Subcutaneous abdominal adipose tissue (tissue), 5 donors: ENCODE measurements at regions not wholly inside any gene's neighbourhood (a gene's known extent, or its start where the extent isn't known, plus 50 kb on each side); places are given as distances from the start of the nearest gene placed in this dataset.

ENCODE experiments used
- H3K27ac ChIP-seq: one replicate; pipeline ENCODE4 v1.7.0; 2013; ENCODE audit warnings: low read depth, mild to moderate bottlenecking, inconsistent platforms, low read length, moderate library complexity
- H3K27me3 ChIP-seq, 5 donors: one replicate each; pipeline ENCODE4 v1.7.0; 2013; ENCODE audit warnings: low read length in 5 of 5, inconsistent platforms in 1 of 5; ENCODE audit not compliant: control insufficient read depth in 5 of 5, insufficient read depth in 4 of 5
- H3K36me3 ChIP-seq, 5 donors: one replicate each; pipeline ENCODE4 v1.7.0; 2013; ENCODE audit warnings: low read length in 5 of 5; ENCODE audit not compliant: control insufficient read depth in 5 of 5, insufficient read depth in 5 of 5
- H3K4me1 ChIP-seq, 5 donors: one replicate each; pipeline ENCODE4 v1.7.0; 2013; ENCODE audit warnings: low read length in 5 of 5, mild to moderate bottlenecking in 3 of 5, moderate library complexity in 1 of 5; ENCODE audit not compliant: control insufficient read depth in 5 of 5, insufficient read depth in 5 of 5
- H3K4me3 ChIP-seq, 5 donors: one replicate each; pipeline ENCODE4 v1.7.0; 2013; ENCODE audit warnings: low read length in 5 of 5, low read depth in 1 of 5
- H3K9ac ChIP-seq, 5 donors: one replicate each; pipeline ENCODE4 v1.7.0; 2013; ENCODE audit warnings: low read length in 5 of 5, mild to moderate bottlenecking in 4 of 5, moderate library complexity in 3 of 5
- H3K9me3 ChIP-seq, 5 donors: one replicate each; pipeline ENCODE4 v1.7.0; 2013; ENCODE audit warnings: low read length in 5 of 5; ENCODE audit not compliant: control insufficient read depth in 5 of 5
- donor health status: healthy.
- donor health status: healthy.
- donor health status: healthy.
- donor health status: healthy.
- donor health status: healthy.

- no peak overlapping the region for H3K9ac ChIP-seq
- H3K27ac ChIP-seq = no peak overlapping the region
- peaks cover 3 to 21% (median 12%) of the 10 kb centered on the region in 5 donors for H3K4me1 ChIP-seq
- H3K27me3 ChIP-seq = no peaks in the 10 kb centered on the region
- no peaks in the 10 kb centered on the region for H3K36me3 ChIP-seq
- H3K4me3 ChIP-seq = no peak overlapping the region
- H3K9me3 ChIP-seq = no peaks in the 10 kb centered on the region
Measured at GRCh38 chr1:64318428-64318827, 115.0 kb downstream of the UBE2U start.

- no peak overlapping the region for H3K9ac ChIP-seq
- H3K36me3 ChIP-seq = no peaks in the 10 kb centered on the region
- H3K27me3 ChIP-seq = no peaks in the 10 kb centered on the region
- no peak overlapping the region for H3K4me3 ChIP-seq
- H3K9me3 ChIP-seq = no peaks in the 10 kb centered on the region
- H3K27ac ChIP-seq = peak overlapping the region; percentile 38
- H3K4me1 ChIP-seq = peaks cover 3 to 21% (median 12%) of the 10 kb centered on the region in 5 donors
Measured at GRCh38 chr1:64320007-64320406, 116.6 kb downstream of the UBE2U start.

- no peak overlapping the region for H3K9ac ChIP-seq
Measured at GRCh38 chr1:64320470-64320869, 117.0 kb downstream of the UBE2U start.

GRCh38 chr1:64320922-64321614, 117.6 kb downstream of the UBE2U start:
- Histone ChIP-seq H3K36me3 (no peaks in the 10 kb centered on the region), H3K27me3 (no peaks in the 10 kb centered on the region), H3K9ac (no peak overlapping the region), H3K27ac (no peak overlapping the region), H3K4me1 (peaks cover 3 to 21% (median 12%) of the 10 kb centered on the region in 5 donors), H3K9me3 (no peaks in the 10 kb centered on the region), H3K4me3 (no peak overlapping the region)

More at GRCh38 chr1:64320470-64320869, 117.0 kb downstream of the UBE2U start:
- Histone ChIP-seq H3K9me3 (no peaks in the 10 kb centered on the region), H3K4me1 (peaks cover 3 to 21% (median 12%) of the 10 kb centered on the region in 5 donors), H3K36me3 (no peaks in the 10 kb centered on the region), H3K4me3 (no peak overlapping the region), H3K27ac (peak overlapping the region; percentile 38), H3K27me3 (no peaks in the 10 kb centered on the region)

GRCh38 chr1:64323054-64323453, 119.6 kb downstream of the UBE2U start:
- Histone ChIP-seq H3K27me3 (no peaks in the 10 kb centered on the region), H3K4me1 (peaks cover 3 to 21% (median 12%) of the 10 kb centered on the region in 5 donors), H3K9ac (no peak overlapping the region), H3K36me3 (no peaks in the 10 kb centered on the region), H3K4me3 (no peak overlapping the region), H3K9me3 (no peaks in the 10 kb centered on the region), H3K27ac (no peak overlapping the region)

- no peak overlapping the region for H3K27ac ChIP-seq
- no peaks in the 10 kb centered on the region for H3K36me3 ChIP-seq
- H3K4me3 ChIP-seq = no peak overlapping the region
- H3K9ac ChIP-seq = no peak overlapping the region
- H3K27me3 ChIP-seq = no peaks in the 10 kb centered on the region
- H3K9me3 ChIP-seq = no peaks in the 10 kb centered on the region
- H3K4me1 ChIP-seq = peaks cover 3 to 21% (median 12%) of the 10 kb centered on the region in 5 donors
Measured at GRCh38 chr1:64323882-64324281, 120.5 kb downstream of the UBE2U start.

GRCh38 chr1:64325856-64326255, 122.4 kb downstream of the UBE2U start:
- Histone ChIP-seq H3K27ac (no peak overlapping the region), H3K4me1 (peaks cover 0 to 7% (median 2%) of the 10 kb centered on the region in 5 donors), H3K27me3 (no peaks in the 10 kb centered on the region), H3K9me3 (no peaks in the 10 kb centered on the region), H3K4me3 (no peak overlapping the region), H3K36me3 (no peaks in the 10 kb centered on the region), H3K9ac (no peak overlapping the region)

GRCh38 chr1:64327119-64327518, 123.7 kb downstream of the UBE2U start:
- H3K36me3 ChIP-seq = no peaks in the 10 kb centered on the region
- H3K27me3 ChIP-seq = no peaks in the 10 kb centered on the region
- no peak overlapping the region for H3K4me3 ChIP-seq
- no peak overlapping the region for H3K27ac ChIP-seq
- no peaks in the 10 kb centered on the region for H3K9me3 ChIP-seq
- H3K4me1 ChIP-seq = no peaks in the 10 kb centered on the region
- no peak overlapping the region for H3K9ac ChIP-seq

- H3K9me3 ChIP-seq = no peaks in the 10 kb centered on the region
- no peak overlapping the region for H3K4me3 ChIP-seq
- H3K27ac ChIP-seq = no peak overlapping the region
- no peaks in the 10 kb centered on the region for H3K27me3 ChIP-seq
- H3K4me1 ChIP-seq = no peaks in the 10 kb centered on the region
- H3K9ac ChIP-seq = no peak overlapping the region
- H3K36me3 ChIP-seq = no peaks in the 10 kb centered on the region
Measured at GRCh38 chr1:64328193-64328592, 124.8 kb downstream of the UBE2U start.

- Histone ChIP-seq H3K36me3 (no peaks in the 10 kb centered on the region), H3K4me1 (no peaks in the 10 kb centered on the region), H3K9me3 (no peaks in the 10 kb centered on the region), H3K9ac (no peak overlapping the region), H3K27ac (no peak overlapping the region), H3K27me3 (no peaks in the 10 kb centered on the region), H3K4me3 (no peak overlapping the region)
Measured at GRCh38 chr1:64330839-64331238, 127.4 kb downstream of the UBE2U start.
